ENCODE measurements at regions not wholly inside any gene's neighbourhood (a gene's known extent, or its start where the extent isn't known, plus 50 kb on each side); places are given as distances from the start of the nearest gene placed in this dataset.

GRCh38 chr5:165502893-165503691, 1997.7 kb downstream of the MAT2B start:
- POLR2A ChIA-PET, result no interaction called here
- Histone ChIP-seq H2AFZ (ENCODE audit: low read length) (no peak overlapping the region), H3K9ac (ENCODE audit: insufficient read depth, low read depth, low read length) (no peak overlapping the region), H3K9me3 (ENCODE audit: low read length) (peaks cover 82% of the 10 kb centered on the region), H3K27me3 (ENCODE audit: control insufficient read depth in 1 of 2, insufficient read depth in 2 of 2, low read length in 2 of 2) (no peaks in the 10 kb centered on the region), H3K4me1 (ENCODE audit: insufficient read depth, low read length) (no peaks in the 10 kb centered on the region), H3K27ac (ENCODE audit: extremely low read length, insufficient read depth, low read length) (no peak overlapping the region), H3K4me2 (ENCODE audit: low read depth, low read length) (no peak overlapping the region), H4K20me1 (ENCODE audit: insufficient read depth, low read length) (no peaks in the 10 kb centered on the region), H3K79me2 (ENCODE audit: insufficient read depth, low read length) (no peaks in the 10 kb centered on the region), H3K4me3 (replicated peaks in 1 of 3; ENCODE audit: insufficient read depth in 1 of 3, low read depth in 2 of 3, low read length in 3 of 3) (no peak overlapping the region), H3K36me3 (replicated peaks in 1 of 2; ENCODE audit: control insufficient read depth in 1 of 2, insufficient read depth in 2 of 2, low read length in 2 of 2) (no peaks in the 10 kb centered on the region)
- ATAC-seq (no peak), DNase-seq (ENCODE audit: low spot score) (no peak), FAIRE-seq (no peak)
- CTCF ChIA-PET (ENCODE audit: low intra/inter-chr PET ratio, low total read pairs), result no interaction called here
- BruUV-seq (replicated peaks), result no TSS peak
- 17% methylated on average over 11 of the region's 11 CpGs for WGBS (ENCODE audit: low lambda C conversion rate)
- TF ChIP-seq ZNF83 (CRISPR knock-in tag; IDR thresholded peaks at IDR 0.05; ENCODE audit: borderline replicate concordance) (no peak), ZNF577 (CRISPR knock-in tag; IDR thresholded peaks at IDR 0.05; ENCODE audit: borderline replicate concordance, low read depth) (no peak), IKZF4 (CRISPR knock-in tag; IDR thresholded peaks at IDR 0.05; ENCODE audit: borderline replicate concordance, low read depth, not compliant biosample characterization) (no peak), ZNF207 (IDR thresholded peaks at IDR 0.05; ENCODE audit: borderline replicate concordance) (no peak), TFE3 (CRISPR knock-in tag; IDR thresholded peaks at IDR 0.05) (no peak), FOXJ3 (CRISPR knock-in tag; IDR thresholded peaks at IDR 0.05; ENCODE audit: borderline replicate concordance) (no peak), ATF5 (CRISPR knock-in tag; IDR thresholded peaks at IDR 0.05; ENCODE audit: low read depth) (no peak), MIER3 (CRISPR knock-in tag; IDR thresholded peaks at IDR 0.05; ENCODE audit: borderline replicate concordance) (no peak), THAP7 (CRISPR knock-in tag; IDR thresholded peaks at IDR 0.05) (no peak), TIGD3 (CRISPR knock-in tag; IDR thresholded peaks at IDR 0.05; ENCODE audit: borderline replicate concordance) (no peak), ZNF777 (CRISPR knock-in tag; IDR thresholded peaks at IDR 0.05) (no peak)
- intact Hi-C loops (cut with micrococcal nuclease; ENCODE audit: unreplicated experiment), result no loop called here
- in situ Hi-C loops (cut with HindIII; ENCODE audit: extremely low pct_ligation_motif_present, low pct_unique_long_range_greater_than_20kb), result no loop called here
